ENCODE measurements at regions not wholly inside any gene's neighbourhood (a gene's known extent, or its start where the extent isn't known, plus 50 kb on each side); places are given as distances from the start of the nearest gene placed in this dataset.
"Not testable (repeated sequence)": the region's sequence is repeated elsewhere in the genome, so short reads cannot be mapped to it uniquely, and the experiment has no call there.

- no peak for DNase-seq
Measured at GRCh38 chr12:127823801-127824200, 443.2 kb upstream of the TMEM132C start.

DNA sequence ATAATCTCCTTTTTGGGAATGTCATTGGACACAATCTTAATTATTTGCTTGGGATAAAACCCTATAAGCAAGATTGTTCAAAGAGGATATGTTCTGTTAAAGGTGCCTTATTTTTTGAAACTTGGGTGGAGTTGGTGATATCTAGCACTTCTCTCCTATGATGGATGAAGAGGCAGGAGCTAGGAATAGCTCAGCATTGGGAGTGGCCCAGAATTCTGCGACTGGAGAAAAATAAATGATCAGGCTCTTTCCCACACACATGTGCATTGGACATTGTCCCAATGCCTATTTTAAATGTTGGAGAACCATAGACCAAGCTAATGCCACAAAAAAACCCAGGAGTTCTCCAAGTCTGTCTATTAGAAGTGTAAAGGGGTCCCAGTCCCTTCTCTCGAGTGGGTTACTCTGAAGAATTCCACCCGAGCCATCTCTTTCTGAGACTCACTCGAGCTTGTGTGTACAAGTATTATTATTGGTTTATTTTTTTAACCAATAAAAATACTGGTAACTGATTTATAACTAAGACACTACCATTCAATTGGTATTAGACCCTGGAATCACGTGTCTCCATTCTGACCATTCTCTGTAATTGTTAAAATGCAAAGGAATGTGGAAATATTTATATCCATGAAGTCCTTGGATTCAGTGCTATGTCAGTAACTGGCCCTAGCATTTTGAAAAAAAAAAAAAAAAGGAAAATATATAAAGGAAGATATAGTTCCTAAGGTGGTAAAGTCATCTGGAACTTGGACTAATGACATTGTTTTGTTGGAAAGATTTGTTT lies 437.5 kb upstream of the TMEM132C start:
- no peak for DNase-seq

GRCh38 chr12:127830065-127830460 lies 436.9 kb upstream of the TMEM132C start:
- no peak for DNase-seq

- DNase-seq = no peak
Measured at GRCh38 chr12:127830730-127831129, 436.2 kb upstream of the TMEM132C start.

DNA sequence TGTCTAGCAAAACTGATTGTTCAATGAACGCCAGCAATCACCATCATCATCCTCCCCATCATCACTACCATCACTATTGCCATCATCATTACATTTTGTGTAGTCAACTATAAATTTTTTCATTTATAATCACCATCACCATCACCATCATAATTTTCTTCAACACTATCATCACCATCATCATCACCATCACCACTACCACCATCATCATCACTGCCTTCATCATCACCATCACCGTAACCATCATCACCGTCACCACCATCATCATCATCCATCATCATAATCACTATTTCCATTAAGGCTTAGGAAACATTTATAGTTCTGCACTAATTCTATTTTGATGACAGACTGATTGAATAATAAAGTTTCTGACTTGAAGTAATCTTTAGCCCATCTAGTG lies 434.8 kb upstream of the TMEM132C start:
- no peak for DNase-seq

DNA sequence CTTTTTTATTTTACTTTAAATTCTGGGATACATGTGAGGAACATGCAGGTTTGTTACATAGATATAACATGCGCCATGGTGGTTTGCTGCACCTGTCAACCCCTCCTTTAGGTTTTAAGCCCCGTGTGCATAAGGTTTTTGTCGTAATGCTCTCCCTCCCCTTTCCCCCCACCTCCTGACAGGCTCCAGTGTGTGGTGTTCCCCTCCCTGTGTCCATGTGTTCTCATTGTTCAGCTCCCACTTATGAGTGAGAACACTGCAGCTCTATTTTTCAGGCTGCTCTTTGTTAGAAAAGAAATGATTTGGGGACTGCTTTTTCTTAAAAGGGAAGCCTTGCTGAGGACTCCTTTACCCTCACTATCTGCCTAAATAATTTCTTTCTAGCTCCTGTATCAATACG lies 430.2 kb upstream of the TMEM132C start:
- not testable (repeated sequence) for DNase-seq

- DNase-seq = no peak
Measured at GRCh38 chr12:127857661-127858060, 409.3 kb upstream of the TMEM132C start.

DNA sequence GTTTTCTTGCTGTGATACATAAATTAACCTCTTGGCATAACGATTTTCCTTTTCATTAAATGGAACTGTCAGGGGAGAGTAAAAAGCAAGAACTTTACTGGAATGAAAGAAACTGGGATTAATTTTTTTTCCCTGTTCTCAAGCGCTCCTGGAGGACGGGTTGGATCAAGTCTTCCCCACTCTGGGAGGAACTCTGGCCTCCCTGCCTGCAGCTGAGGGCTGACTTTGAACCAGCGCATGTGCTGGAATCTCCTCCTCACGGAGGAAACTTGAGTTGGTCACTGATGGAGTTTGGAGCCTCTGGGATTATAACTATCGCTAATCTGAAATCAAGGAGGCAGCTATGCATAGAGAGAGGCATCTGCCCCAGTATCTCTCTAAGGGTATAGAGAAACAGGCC lies 406.4 kb upstream of the TMEM132C start:
- DNase-seq = no peak

- no peak for DNase-seq
Measured at GRCh38 chr12:127861406-127861805, 405.6 kb upstream of the TMEM132C start.

- DNase-seq = no peak
Measured at GRCh38 chr12:127873306-127873705, 393.7 kb upstream of the TMEM132C start.

DNA sequence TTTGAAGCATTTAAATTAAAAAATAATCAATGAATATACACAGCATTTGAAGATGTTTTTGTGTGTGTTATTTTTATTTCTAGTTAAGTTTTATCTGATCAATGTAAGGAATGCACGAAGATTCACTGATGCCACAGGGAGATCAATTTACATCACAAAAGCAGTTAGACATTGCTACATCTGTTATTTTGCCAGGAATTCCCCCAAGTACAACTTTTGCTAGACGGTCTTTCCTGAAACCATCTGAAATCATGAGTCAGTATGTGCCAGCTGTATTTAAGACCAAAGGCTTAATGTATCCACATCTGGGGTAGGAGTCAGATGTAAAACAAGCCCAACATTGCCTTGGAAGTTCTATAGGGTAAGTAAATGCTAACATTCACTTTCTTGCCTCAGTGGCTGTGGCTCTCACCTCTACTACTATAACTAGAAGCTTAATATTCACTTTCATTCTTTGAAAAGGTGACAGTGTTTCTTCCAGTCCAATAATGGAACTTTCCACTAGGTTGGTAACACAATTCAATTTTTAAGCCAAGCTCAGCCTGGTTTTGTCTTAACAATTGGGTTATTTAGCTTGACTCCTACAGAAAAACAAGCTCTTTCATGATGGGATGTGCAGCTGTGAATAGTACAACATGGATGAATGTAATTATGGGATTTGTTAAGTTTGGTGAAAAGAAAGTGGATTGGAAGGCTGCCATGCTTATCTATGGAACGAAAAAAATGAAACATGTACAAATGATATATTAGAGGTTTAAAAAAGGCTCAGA lies 385.4 kb upstream of the TMEM132C start:
- no peak for DNase-seq

GRCh38 chr12:127883013-127883412 lies 384.0 kb upstream of the TMEM132C start:
- DNase-seq = no peak

DNA sequence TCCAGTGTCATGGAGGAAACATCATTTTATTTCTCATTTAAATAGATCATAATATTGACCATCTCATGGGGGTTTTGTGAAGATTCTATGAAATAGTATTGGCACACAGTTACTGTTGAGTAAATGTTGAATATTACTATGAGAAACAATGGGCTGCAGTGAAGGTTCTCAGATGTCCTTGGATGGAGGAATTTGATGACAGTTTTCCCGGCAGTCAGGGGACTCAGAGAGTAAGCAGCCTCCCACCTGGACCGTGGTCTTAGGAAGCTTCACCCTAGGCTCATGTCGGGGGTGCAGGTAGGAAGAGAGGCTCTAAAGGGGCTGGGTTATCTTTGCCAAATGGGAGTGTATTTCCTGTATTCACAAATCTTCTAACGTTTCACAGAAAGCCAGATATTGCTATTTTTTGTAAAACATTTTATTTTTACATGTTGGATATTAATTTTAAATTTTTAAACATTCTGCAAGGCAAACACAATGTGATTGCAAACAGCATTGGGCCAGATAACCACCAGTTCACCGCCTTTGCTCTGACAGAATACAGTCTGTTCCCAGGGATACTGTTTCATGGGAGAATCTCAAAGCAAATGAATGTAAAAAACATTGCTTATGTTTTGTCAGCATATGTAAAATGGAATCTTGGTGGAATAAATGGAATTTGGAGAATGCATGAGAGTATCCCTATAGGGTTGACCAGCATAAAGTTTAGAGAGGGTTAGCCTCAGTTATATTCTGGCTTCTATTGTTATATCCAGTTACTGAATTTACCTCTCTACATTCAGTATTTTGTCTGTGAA lies 380.8 kb upstream of the TMEM132C start:
- DNase-seq = no peak

DNA sequence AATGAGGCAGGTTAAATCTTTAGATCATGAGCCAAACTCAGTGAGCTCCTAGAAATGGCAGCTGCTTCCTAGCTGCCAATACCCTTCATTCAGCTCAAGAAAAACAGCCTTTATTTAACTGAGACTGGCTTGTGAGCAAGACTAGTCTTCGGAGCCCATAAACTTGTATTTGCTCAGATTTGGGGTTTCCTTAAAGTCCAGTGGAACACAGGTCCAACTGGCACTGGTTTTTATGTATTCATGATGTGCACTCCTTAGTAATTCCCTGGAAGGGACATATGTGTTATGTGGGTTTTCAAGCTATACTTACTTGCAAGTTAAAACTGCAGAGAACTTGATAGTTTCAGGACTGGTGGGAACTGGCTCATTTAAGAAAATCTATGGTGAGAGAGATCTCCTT lies 380.1 kb upstream of the TMEM132C start:
- DNase-seq = no peak

DNA sequence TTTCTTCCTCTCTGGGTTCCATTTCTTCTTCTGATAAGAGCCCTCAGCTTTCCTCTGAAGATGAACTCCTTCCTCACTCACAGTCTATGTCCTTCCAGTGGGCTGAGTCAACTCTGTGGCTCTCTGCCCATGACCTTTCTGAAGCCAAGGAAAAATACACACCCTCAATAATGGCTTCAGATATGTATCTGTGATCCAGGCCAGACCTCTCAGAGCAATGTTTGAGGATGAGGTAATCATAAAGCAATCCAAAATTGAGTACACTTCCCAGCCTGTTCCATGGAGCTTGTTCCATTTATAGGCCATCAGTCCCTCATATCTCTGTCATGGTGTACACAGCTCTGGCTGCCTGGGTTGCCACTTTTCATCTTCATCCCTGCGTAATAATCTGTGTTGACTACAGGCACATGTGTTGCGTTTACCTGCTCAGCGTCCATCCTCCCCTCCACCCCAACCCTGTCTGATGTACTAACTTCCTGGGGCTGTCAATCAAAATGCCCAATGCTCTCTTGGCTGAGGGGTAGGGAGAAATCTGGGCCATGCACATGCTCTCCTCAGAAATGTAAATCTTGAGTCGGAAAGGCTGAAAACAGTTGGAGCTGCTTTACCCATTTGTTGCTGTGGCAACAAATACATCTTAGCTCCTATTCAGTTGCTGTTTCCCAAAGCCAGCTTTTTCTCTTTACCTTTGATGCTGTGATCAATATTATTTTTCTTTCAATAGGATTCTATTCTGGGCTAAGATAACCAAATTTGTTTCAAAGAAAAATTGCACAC lies 377.8 kb upstream of the TMEM132C start:
- no peak for DNase-seq

- no peak for DNase-seq
Measured at GRCh38 chr12:127893895-127894609, 372.9 kb upstream of the TMEM132C start.

DNA sequence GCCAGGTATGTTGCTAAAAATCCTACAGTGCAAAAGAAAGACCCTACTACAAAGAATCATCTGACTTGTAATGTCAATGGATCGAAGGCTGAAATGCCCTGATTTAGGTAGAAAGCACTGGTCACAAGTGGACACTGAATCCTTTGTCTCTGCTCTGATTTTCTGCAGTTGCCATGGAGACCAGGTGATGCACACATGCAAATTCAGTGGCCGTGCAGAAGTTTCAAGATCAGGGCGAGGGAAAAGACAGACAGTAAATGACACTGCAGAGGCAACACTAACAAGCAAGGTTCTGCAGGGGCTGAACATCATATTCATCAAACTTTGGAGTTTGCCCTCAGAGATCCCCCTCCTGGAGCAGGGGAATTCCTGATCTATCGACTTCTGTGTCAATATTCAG lies 370.3 kb upstream of the TMEM132C start:
- DNase-seq = no peak

DNA sequence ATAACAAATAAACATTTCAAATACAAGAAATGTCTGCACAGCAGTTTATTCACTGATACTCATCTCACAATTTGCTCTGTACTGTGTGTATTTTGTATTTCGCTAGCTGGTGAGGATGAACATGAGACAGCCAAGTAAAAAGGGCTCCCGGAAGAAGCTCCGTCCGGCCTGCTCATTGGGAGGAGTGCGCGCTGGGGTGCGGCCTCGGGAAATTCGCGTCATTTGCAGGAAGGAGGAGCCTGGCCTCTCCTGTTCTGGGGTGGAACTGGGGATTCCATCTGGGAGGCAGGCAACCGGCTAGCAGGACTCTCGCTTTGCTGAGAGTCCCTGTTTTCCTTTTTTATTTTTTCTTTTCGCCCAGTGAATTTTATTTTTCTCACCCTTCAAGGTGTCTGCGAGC lies 368.4 kb upstream of the TMEM132C start:
- DNase-seq = no peak

- DNase-seq = no peak
Measured at GRCh38 chr12:127899971-127900370, 367.0 kb upstream of the TMEM132C start.

GRCh38 chr12:127900386-127900785 lies 366.6 kb upstream of the TMEM132C start:
- no peak for DNase-seq

GRCh38 chr12:127903146-127903545 lies 363.8 kb upstream of the TMEM132C start:
- DNase-seq = no peak

GRCh38 chr12:127909041-127909440 lies 357.9 kb upstream of the TMEM132C start:
- no peak for DNase-seq

Measured in activated naive CD4-positive, alpha-beta T cell treated with Interleukin-2 at 50 U/mL for 16 hours (primary cell).